Activated CD8-positive, alpha-beta memory T cell treated with anti-CD3 and anti-CD28 coated beads, Interleukin-2, amount 50 U/mL, for 24 hours (primary cell): ENCODE measurements at regions not wholly inside any gene's neighbourhood (a gene's known extent, or its start where the extent isn't known, plus 50 kb on each side); places are given as distances from the start of the nearest gene placed in this dataset.
"Not testable (repeated sequence)": the region's sequence is repeated elsewhere in the genome, so short reads cannot be mapped to it uniquely, and the experiment has no call there.

Source experiments
- DNase-seq: peaks from one replicate; pipeline ENCODE4 v3.0.0-alpha.2; 2020; ENCODE audit errors: extremely low read depth

GRCh38 chr14:105659935-105660527, 133.6 kb downstream of the TMEM121 start:
- DNase-seq = no peak

- no peak for DNase-seq
Observed at GRCh38 chr14:105660816-105661531, 134.6 kb downstream of the TMEM121 start.

- DNase-seq = not testable (repeated sequence)
Observed at GRCh38 chr14:105662043-105662442, 135.7 kb downstream of the TMEM121 start.

GRCh38 chr14:105662592-105662991, 136.2 kb downstream of the TMEM121 start:
- not testable (repeated sequence) for DNase-seq

GRCh38 chr14:105663323-105663722, 136.9 kb downstream of the TMEM121 start:
- not testable (repeated sequence) for DNase-seq

GRCh38 chr14:105663818-105664596, 137.6 kb downstream of the TMEM121 start:
- not testable (repeated sequence) for DNase-seq

GRCh38 chr14:105664691-105665090, 138.3 kb downstream of the TMEM121 start:
- DNase-seq = no peak

- no peak for DNase-seq
Observed at GRCh38 chr14:105665247-105665950, 139.0 kb downstream of the TMEM121 start.

- no peak for DNase-seq
Observed at GRCh38 chr14:105665951-105666277, 139.5 kb downstream of the TMEM121 start.

GRCh38 chr14:105666420-105666819, 140.0 kb downstream of the TMEM121 start:
- DNase-seq = no peak

- not testable (repeated sequence) for DNase-seq
Observed at GRCh38 chr14:105666991-105667662, 140.7 kb downstream of the TMEM121 start.

GRCh38 chr14:105667663-105668020, 141.3 kb downstream of the TMEM121 start:
- not testable (repeated sequence) for DNase-seq

GRCh38 chr14:105668021-105668420, 141.6 kb downstream of the TMEM121 start:
- DNase-seq = not testable (repeated sequence)

GRCh38 chr14:105668471-105669230, 142.3 kb downstream of the TMEM121 start:
- not testable (repeated sequence) for DNase-seq

GRCh38 chr14:105669231-105669610, 142.8 kb downstream of the TMEM121 start:
- not testable (repeated sequence) for DNase-seq

GRCh38 chr14:105669646-105670045, 143.3 kb downstream of the TMEM121 start:
- not testable (repeated sequence) for DNase-seq

- DNase-seq = not testable (repeated sequence)
Observed at GRCh38 chr14:105672450-105673200, 146.2 kb downstream of the TMEM121 start.

GRCh38 chr14:105675433-105675832, 149.1 kb downstream of the TMEM121 start:
- DNase-seq = not testable (repeated sequence)

GRCh38 chr14:105675905-105676670, 149.7 kb downstream of the TMEM121 start:
- not testable (repeated sequence) for DNase-seq
